A673 (cell line): ENCODE measurements at regions not wholly inside any gene's neighbourhood (a gene's known extent, or its start where the extent isn't known, plus 50 kb on each side); places are given as distances from the start of the nearest gene placed in this dataset.

Experiments
- BruUV-seq: library from RNA; stranded (reverse); fragments of 400-500 nt; replicated peaks from 2 replicates; lab custom pipeline; 2021; lab: Mats Ljungman, UMichigan
- CTCF ChIA-PET: fragments of 300-600 bp; sonication (Branson Sonifier 250); formaldehyde crosslinking; loops from one replicate; lab custom pipeline; 2022; ENCODE audit warnings: antibody characterized with exemption; lab: Charles Lee
- POLR2A ChIA-PET: fragments of 300-600 bp; sonication (Branson Sonifier 250); formaldehyde crosslinking; loops from one replicate; lab custom pipeline; 2022; ENCODE audit warnings: antibody characterized with exemption; ENCODE audit not compliant: low non-redundant PET; lab: Charles Lee
- DNase-seq: peaks from one replicate; pipeline ENCODE4 v3.0.0-alpha.2; 2015; ENCODE audit warnings: low spot score
- H3K27ac ChIP-seq: fragments of 200-600 bp; sonication (generic); 2 replicates; pipeline ENCODE4 v1.5.1; 2016; ENCODE audit warnings: mixed run types, low read depth, mild to moderate bottlenecking, mixed read lengths, antibody characterized with exemption, low read length; ENCODE audit not compliant: poor library complexity, severe bottlenecking
- H3K27me3 ChIP-seq: fragments of 200-600 bp; sonication (generic); replicated peaks from 2 replicates; pipeline ENCODE4 v1.6.1; 2017; ENCODE audit warnings: mixed run types, low read depth, mild to moderate bottlenecking, mixed read lengths, antibody characterized with exemption, low read length; ENCODE audit not compliant: insufficient read depth, poor library complexity
- H3K36me3 ChIP-seq: fragments of 200-600 bp; sonication (generic); 2 replicates; pipeline ENCODE4 v1.6.1; 2016; ENCODE audit warnings: mixed run types, mild to moderate bottlenecking, mixed read lengths, antibody characterized with exemption, low read length; ENCODE audit not compliant: insufficient read depth, poor library complexity, severe bottlenecking
- H3K4me1 ChIP-seq: fragments of 200-600 bp; sonication (generic); 2 replicates; pipeline ENCODE4 v1.6.1; 2017; ENCODE audit warnings: mixed run types, mild to moderate bottlenecking, mixed read lengths, antibody characterized with exemption, low read length; ENCODE audit not compliant: insufficient read depth, poor library complexity, severe bottlenecking
- H3K4me3 ChIP-seq: fragments of 200-600 bp; sonication (generic); 2 replicates; pipeline ENCODE4 v1.5.1; 2016; ENCODE audit warnings: low read depth, mixed run types, mild to moderate bottlenecking, mixed read lengths, low read length; ENCODE audit not compliant: poor library complexity, severe bottlenecking
- H3K9me3 ChIP-seq: fragments of 200-600 bp; sonication (generic); 2 replicates; pipeline ENCODE4 v1.6.1; 2016; ENCODE audit warnings: mixed run types, low read depth, mild to moderate bottlenecking, mixed read lengths, antibody characterized with exemption, low read length; ENCODE audit not compliant: poor library complexity, severe bottlenecking
- CTCF ChIP-seq: fragments of 300-800, 200-600 bp; sonication (generic); conservative IDR thresholded peaks from 2 replicates; pipeline ENCODE4 v1.5.1; 2017; ENCODE audit warnings: low read depth, mild to moderate bottlenecking, antibody characterized with exemption, low read length, moderate library complexity, mixed read lengths
- EZH2 ChIP-seq: fragments of 200-600 bp; sonication (generic); IDR thresholded peaks from 2 replicates; pipeline ENCODE4 v1.6.1; 2017; ENCODE audit warnings: borderline replicate concordance, low read depth, mild to moderate bottlenecking, mixed read lengths, antibody characterized with exemption, low read length; ENCODE audit not compliant: poor library complexity, severe bottlenecking
- intact Hi-C: fragments of 100-400 bp; cut with micrococcal nuclease; formaldehyde crosslinking; loops from one replicate; pipeline ENCODE4 v1.10.0; 2022; ENCODE audit not compliant: unreplicated experiment

DNA sequence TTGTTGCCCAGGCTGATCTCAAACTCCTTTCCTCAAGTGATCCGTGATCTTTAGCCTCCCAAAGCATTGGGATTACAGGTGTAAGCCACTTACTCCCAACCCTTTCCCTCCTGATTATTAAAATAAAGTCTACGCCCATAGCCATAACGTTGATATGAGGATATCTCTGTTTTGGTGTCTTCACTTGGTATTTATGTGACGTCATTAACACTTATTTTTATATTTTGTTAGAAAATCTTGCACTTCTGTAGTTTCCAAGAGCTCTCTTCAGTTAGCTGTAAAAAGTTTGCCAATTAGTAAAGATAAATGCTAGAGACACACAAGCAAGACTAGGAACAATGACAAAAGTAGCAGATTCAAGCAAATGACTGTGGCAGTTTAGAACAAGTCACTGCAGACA is 115.6 kb upstream of the HSF2 start:
- POLR2A ChIA-PET: no interaction called here
- H3K36me3 ChIP-seq: no peaks in the 10 kb centered on the region
- intact Hi-C loops: no loop called here
- no peak for DNase-seq
- CTCF ChIA-PET: interaction anchor here (0.7 kb wide), 1 partner anchor 205 kb away, joined by 4 read pairs; no protein-coding TSS in a partner anchor
- no TSS peak for BruUV-seq
- no peak overlapping the region for H3K4me3 ChIP-seq
- no peaks in the 10 kb centered on the region for H3K27me3 ChIP-seq
- H3K4me1 ChIP-seq: peaks cover 25% of the 10 kb centered on the region
- TF ChIP-seq EZH2: no peak
- TF ChIP-seq CTCF: no peak
- H3K27ac ChIP-seq: no peak overlapping the region
- no peaks in the 10 kb centered on the region for H3K9me3 ChIP-seq

DNA sequence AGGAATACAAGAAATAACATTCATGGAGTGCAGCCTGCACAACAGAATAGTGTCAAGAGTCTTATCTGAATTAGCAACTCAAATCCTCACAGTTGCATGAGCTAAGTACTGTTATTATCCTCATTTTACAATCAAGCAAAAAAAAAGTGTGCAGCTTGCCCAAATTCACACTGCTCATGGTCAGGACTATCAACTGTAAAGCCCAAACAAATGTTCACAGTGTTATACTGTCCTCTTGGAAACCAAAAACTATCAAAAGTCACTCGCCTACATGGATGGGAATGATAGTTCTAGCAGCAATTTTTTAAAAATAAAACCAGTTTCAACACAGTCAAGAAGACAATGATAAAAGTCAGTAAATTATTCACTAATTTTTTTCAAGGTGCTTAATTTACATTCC is 114.6 kb upstream of the HSF2 start:
- no peaks in the 10 kb centered on the region for H3K27me3 ChIP-seq
- H3K4me3 ChIP-seq: no peak overlapping the region
- no peak for DNase-seq
- H3K27ac ChIP-seq: no peak overlapping the region
- H3K36me3 ChIP-seq: no peaks in the 10 kb centered on the region
- BruUV-seq: no TSS peak
- POLR2A ChIA-PET: no interaction called here
- CTCF ChIA-PET: no interaction called here
- H3K4me1 ChIP-seq: peaks cover 25% of the 10 kb centered on the region
- intact Hi-C loops: no loop called here
- no peak for TF ChIP-seq EZH2
- no peak for TF ChIP-seq CTCF
- no peaks in the 10 kb centered on the region for H3K9me3 ChIP-seq

GRCh38 chr6:122285292-122285913 is 114.0 kb upstream of the HSF2 start:
- intact Hi-C loops: no loop called here
- no peaks in the 10 kb centered on the region for H3K36me3 ChIP-seq
- H3K4me1 ChIP-seq: peaks cover 25% of the 10 kb centered on the region
- ChIA-PET POLR2A (no interaction called here), CTCF (no interaction called here)
- no peaks in the 10 kb centered on the region for H3K27me3 ChIP-seq
- DNase-seq: no peak
- no TSS peak for BruUV-seq
- no peak overlapping the region for H3K27ac ChIP-seq
- no peaks in the 10 kb centered on the region for H3K9me3 ChIP-seq
- H3K4me3 ChIP-seq: no peak overlapping the region
- TF ChIP-seq CTCF: no peak
- TF ChIP-seq EZH2: no peak
